H9 (cell line): ENCODE measurements at regions not wholly inside any gene's neighbourhood (a gene's known extent, or its start where the extent isn't known, plus 50 kb on each side); places are given as distances from the start of the nearest gene placed in this dataset.

Experiments used
- DNase-seq: peaks from one replicate; pipeline ENCODE4 v3.0.0-alpha.2; 2017
- H2AFZ ChIP-seq: one replicate; pipeline ENCODE4 v1.6.1; 2013; ENCODE audit warnings: mild to moderate bottlenecking, low read length, control low read depth, moderate library complexity
- H2AK5ac ChIP-seq: 2 replicates; pipeline ENCODE4 v1.6.1; 2013; ENCODE audit warnings: low read length, control low read depth, mixed read lengths; ENCODE audit not compliant: insufficient read length
- H2BK120ac ChIP-seq: one replicate; pipeline ENCODE4 v1.6.1; 2013; ENCODE audit warnings: low read depth, mild to moderate bottlenecking, low read length, control low read depth, inconsistent platforms; ENCODE audit not compliant: poor library complexity, severe bottlenecking
- H2BK12ac ChIP-seq: 2 replicates; pipeline ENCODE4 v1.6.1; 2013; ENCODE audit warnings: low read length, control low read depth, mixed read lengths, low read depth; ENCODE audit not compliant: insufficient read length
- H2BK15ac ChIP-seq: 2 replicates; pipeline ENCODE4 v1.6.1; 2013; ENCODE audit warnings: low read depth, low read length, control low read depth
- H2BK20ac ChIP-seq: one replicate; pipeline ENCODE4 v1.6.1; 2013; ENCODE audit warnings: low read depth, mild to moderate bottlenecking, low read length, control low read depth, inconsistent platforms; ENCODE audit not compliant: poor library complexity, severe bottlenecking
- H2BK5ac ChIP-seq: 2 replicates; pipeline ENCODE4 v1.6.1; 2013; ENCODE audit warnings: low read length, control low read depth, mixed read lengths; ENCODE audit not compliant: insufficient read length
- H3K14ac ChIP-seq: 2 replicates; pipeline ENCODE4 v1.6.1; 2013; ENCODE audit warnings: low read length, control low read depth; ENCODE audit not compliant: insufficient read depth
- H3K18ac ChIP-seq: 2 replicates; pipeline ENCODE4 v1.6.1; 2013; ENCODE audit warnings: low read depth, mild to moderate bottlenecking, mixed read lengths, low read length, control low read depth; ENCODE audit not compliant: insufficient read length
- H3K23ac ChIP-seq: 2 replicates; pipeline ENCODE4 v1.6.1; 2013; ENCODE audit warnings: low read length, control low read depth, mixed read lengths, low read depth; ENCODE audit not compliant: insufficient read length
- H3K23me2 ChIP-seq: 2 replicates; pipeline ENCODE4 v1.6.1; 2013; ENCODE audit warnings: low read depth, mild to moderate bottlenecking, mixed read lengths, low read length, control low read depth; ENCODE audit not compliant: insufficient read length, poor library complexity, severe bottlenecking
- H3K27ac ChIP-seq: 2 replicates; pipeline ENCODE4 v1.5.1; 2013; ENCODE audit warnings: low read length, control low read depth, mixed read lengths, low read depth; ENCODE audit not compliant: insufficient read length
- H3K27me3 ChIP-seq: 2 replicates; pipeline ENCODE4 v1.6.1; 2013; ENCODE audit warnings: low read length, control low read depth, inconsistent platforms; ENCODE audit not compliant: insufficient read depth
- H3K4ac ChIP-seq: 2 replicates; pipeline ENCODE4 v1.6.1; 2013; ENCODE audit warnings: low read depth, mild to moderate bottlenecking, control low read depth, inconsistent platforms, low read length, moderate library complexity
- H3K4me1 ChIP-seq: 2 replicates; pipeline ENCODE4 v1.6.1; 2013; ENCODE audit warnings: low read length, control low read depth, inconsistent platforms; ENCODE audit not compliant: insufficient read depth
- H3K4me2 ChIP-seq: 2 replicates; pipeline ENCODE4 v1.6.1; 2013; ENCODE audit warnings: low read length, control low read depth, mixed read lengths; ENCODE audit not compliant: insufficient read length, insufficient read depth
- H3K56ac ChIP-seq: 2 replicates; pipeline ENCODE4 v1.6.1; 2013; ENCODE audit warnings: low read depth, mild to moderate bottlenecking, mixed read lengths, low read length, control low read depth; ENCODE audit not compliant: insufficient read length
- H3K79me1 ChIP-seq: 2 replicates; pipeline ENCODE4 v1.6.1; 2013; ENCODE audit warnings: low read depth, mild to moderate bottlenecking, moderate library complexity, low read length, control low read depth, inconsistent platforms; ENCODE audit not compliant: insufficient read depth, poor library complexity, severe bottlenecking
- H3K79me2 ChIP-seq: 2 replicates; pipeline ENCODE4 v1.6.1; 2013; ENCODE audit warnings: low read length, control low read depth, inconsistent platforms; ENCODE audit not compliant: insufficient read depth
- H3K9ac ChIP-seq: 2 replicates; pipeline ENCODE4 v1.6.1; 2013; ENCODE audit warnings: low read length, control low read depth, mixed read lengths; ENCODE audit not compliant: insufficient read length; ENCODE audit errors: extremely low read depth
- H3K9me3 ChIP-seq: one replicate; pipeline ENCODE4 v1.6.1; 2013; ENCODE audit warnings: low read depth, low read length, inconsistent platforms; ENCODE audit not compliant: control insufficient read depth
- H3T11ph ChIP-seq: one replicate; pipeline ENCODE4 v1.6.1; 2013; ENCODE audit warnings: mild to moderate bottlenecking, low read length, control low read depth, inconsistent platforms
- H4K20me1 ChIP-seq: one replicate; pipeline ENCODE4 v1.6.1; 2013; ENCODE audit not compliant: control insufficient read depth, insufficient read length, insufficient read depth
- H4K5ac ChIP-seq: 2 replicates; pipeline ENCODE4 v1.6.1; 2013; ENCODE audit warnings: low read depth, mild to moderate bottlenecking, mixed read lengths, low read length, control low read depth; ENCODE audit not compliant: insufficient read length
- H4K8ac ChIP-seq: replicated peaks from 2 replicates; pipeline ENCODE4 v1.6.1; 2013; ENCODE audit warnings: low read length, control low read depth, mixed read lengths, low read depth; ENCODE audit not compliant: insufficient read length
- H4K91ac ChIP-seq: 2 replicates; pipeline ENCODE4 v1.6.1; 2013; ENCODE audit warnings: low read depth, mild to moderate bottlenecking, moderate library complexity, mixed read lengths, low read length, control low read depth; ENCODE audit not compliant: insufficient read length
- H3K27ac Mint-ChIP-seq, 3 experiments: 2 replicates in 2 of 3; 3 replicates in 1 of 3; pipeline ENCODE4 v1.8.0; 2020 to 2021; ENCODE audit warnings: mixed read lengths in 3 of 3, mild to moderate bottlenecking in 1 of 3, moderate library complexity in 1 of 3
- H3K27me3 Mint-ChIP-seq: 2 replicates; pipeline ENCODE4 v1.8.0; 2021; ENCODE audit warnings: low read depth, mild to moderate bottlenecking, moderate library complexity, mixed read lengths
- H3K36me3 Mint-ChIP-seq, 3 experiments: 2 replicates in 2 of 3; 3 replicates in 1 of 3; pipeline ENCODE4 v1.8.0; 2020 to 2021; ENCODE audit warnings: low read depth in 3 of 3, mixed read lengths in 3 of 3; ENCODE audit not compliant: insufficient read depth in 1 of 3
- H3K4me1 Mint-ChIP-seq, 2 experiments: 2 replicates each; pipeline ENCODE4 v1.8.0; 2020; ENCODE audit warnings: mixed read lengths in 2 of 2
- H3K4me3 Mint-ChIP-seq, 2 experiments: 2 replicates in 1 of 2; 3 replicates in 1 of 2; pipeline ENCODE4 v1.8.0; 2020 to 2021; ENCODE audit warnings: mild to moderate bottlenecking in 2 of 2, mixed read lengths in 2 of 2, moderate library complexity in 1 of 2
- H3K9me3 Mint-ChIP-seq, 2 experiments: 2 replicates in 1 of 2; 3 replicates in 1 of 2; pipeline ENCODE4 v1.8.0; 2020; ENCODE audit warnings: mild to moderate bottlenecking in 2 of 2, mixed read lengths in 2 of 2, moderate library complexity in 1 of 2
- CTCF ChIP-seq: fragments of 200-600 bp; sonication (generic); conservative IDR thresholded peaks from 3 replicates; pipeline ENCODE4 v1.8.0; 2021; ENCODE audit warnings: antibody characterized with exemption, mild to moderate bottlenecking
- WGBS: extraction: QIAGEN DNeasy Blood & Tissue Kit; methylation state at CpG from one replicate; pipeline ENCODE4 v1.1.7; 2013; ENCODE audit warnings: missing lambda C conversion rate, low lambda C conversion rate, mixed read lengths; ENCODE audit not compliant: insufficient read length; ENCODE audit errors: extremely low coverage; 5-methylcytosine and 5-hydroxymethylcytosine counted together

- Histone ChIP-seq H3K27me3 (no peaks in the 10 kb centered on the region), H2AFZ (no peak overlapping the region), H2BK12ac (no peak overlapping the region), H3K23me2 (no peaks in the 10 kb centered on the region), H3T11ph (no peak overlapping the region), H3K4me2 (no peak overlapping the region), H4K5ac (no peak overlapping the region), H3K18ac (no peak overlapping the region), H4K8ac (no peak overlapping the region), H3K4ac (no peak overlapping the region), H3K79me1 (no peaks in the 10 kb centered on the region), H3K9me3 (no peaks in the 10 kb centered on the region), H2BK15ac (no peak overlapping the region), H4K20me1 (no peaks in the 10 kb centered on the region), H3K56ac (no peak overlapping the region), H2AK5ac (no peak overlapping the region), H3K4me1 (no peaks in the 10 kb centered on the region), H4K91ac (no peak overlapping the region), H2BK5ac (no peak overlapping the region), H3K23ac (no peak overlapping the region), H3K27ac (no peak overlapping the region), H3K14ac (no peak overlapping the region), H2BK120ac (no peak overlapping the region), H3K79me2 (no peaks in the 10 kb centered on the region), H3K9ac (no peak overlapping the region), H2BK20ac (no peak overlapping the region)
- no peak for TF ChIP-seq CTCF
- Mint-ChIP-seq H3K36me3 (no peaks in the 10 kb centered on the region), H3K4me1 (no peaks in the 10 kb centered on the region), H3K9me3 (no peaks in the 10 kb centered on the region), H3K4me3 (no peak overlapping the region), H3K27me3 (no peaks in the 10 kb centered on the region; the same call in 1 of the 2 replicates), H3K27ac (no peak overlapping the region)
- no CpG with 5 or more reads among the region's 4 CpGs for WGBS
- no peak for DNase-seq
Measured at GRCh38 chr5:33312571-33313549, 127.9 kb upstream of the TARS1 start.
